Esophagus squamous epithelium (tissue), 4 donors: ENCODE measurements at regions not wholly inside any gene's neighbourhood (a gene's known extent, or its start where the extent isn't known, plus 50 kb on each side); places are given as distances from the start of the nearest gene placed in this dataset.

Experiments used
- CTCF ChIP-seq, 6 experiments: fragments of 450-650 bp in 4 of 6; fragments of 200-600 bp in 2 of 6; sonication (generic) in 2 of 6; IDR thresholded peaks; one replicate each; pipeline ENCODE4 v1.5.1; 2016 to 2019; ENCODE audit warnings: antibody characterized with exemption in 6 of 6, mild to moderate bottlenecking in 4 of 6, moderate library complexity in 4 of 6
- POLR2A ChIP-seq, 4 donors: fragments of 450-650 bp; IDR thresholded peaks; one replicate each; pipeline ENCODE4 v1.6.1; 2017; ENCODE audit warnings: antibody characterized with exemption in 4 of 4, mild to moderate bottlenecking in 4 of 4, moderate library complexity in 3 of 4

- TF ChIP-seq POLR2A (IDR thresholded peaks at IDR 0.05): no peak
- TF ChIP-seq CTCF (IDR thresholded peaks at IDR 0.05): peak in 2 of 6 experiments; percentile 21 to 24
Observed at GRCh38 chr5:119943148-119943547, 313.8 kb downstream of the FAM170A start.
